ENCODE measurements at regions not wholly inside any gene's neighbourhood (a gene's known extent, or its start where the extent isn't known, plus 50 kb on each side); places are given as distances from the start of the nearest gene placed in this dataset.

- DNase-seq: no peak
Observed at GRCh38 chr2:18503376-18504228, 56.9 kb downstream of the RDH14 start.

GRCh38 chr2:18502142-18502541, 58.3 kb downstream of the RDH14 start:
- no peak for DNase-seq

- DNase-seq: no peak
Observed at GRCh38 chr2:18501729-18502128, 58.7 kb downstream of the RDH14 start.

GRCh38 chr2:18501156-18501555, 59.3 kb downstream of the RDH14 start:
- no peak for DNase-seq

- no peak for DNase-seq
Observed at GRCh38 chr2:18500333-18500732, 60.1 kb downstream of the RDH14 start.

GRCh38 chr2:18498531-18498930, 61.9 kb downstream of the RDH14 start:
- DNase-seq: no peak

- no peak for DNase-seq
Observed at GRCh38 chr2:18496516-18496915, 63.9 kb downstream of the RDH14 start.

GRCh38 chr2:18495058-18495457, 65.4 kb downstream of the RDH14 start:
- no peak for DNase-seq

GRCh38 chr2:18492721-18493120, 67.7 kb downstream of the RDH14 start:
- DNase-seq: no peak

GRCh38 chr2:18491577-18491976, 68.9 kb downstream of the RDH14 start:
- DNase-seq: no peak

- no peak for DNase-seq
Observed at GRCh38 chr2:18490901-18491300, 69.6 kb downstream of the RDH14 start.

- DNase-seq: no peak
Observed at GRCh38 chr2:18487106-18487913, 73.1 kb downstream of the RDH14 start.

GRCh38 chr2:18484625-18485024, 75.8 kb downstream of the RDH14 start:
- DNase-seq: no peak

GRCh38 chr2:18483896-18484295, 76.6 kb downstream of the RDH14 start:
- no peak for DNase-seq

GRCh38 chr2:18482666-18483065, 77.8 kb downstream of the RDH14 start:
- no peak for DNase-seq

GRCh38 chr2:18479947-18480369, 80.5 kb downstream of the RDH14 start:
- no peak for DNase-seq

- DNase-seq: no peak
Observed at GRCh38 chr2:18477293-18477692, 83.2 kb downstream of the RDH14 start.

GRCh38 chr2:18476484-18476883, 84.0 kb downstream of the RDH14 start:
- no peak for DNase-seq

GRCh38 chr2:18475884-18476283, 84.6 kb downstream of the RDH14 start:
- no peak for DNase-seq

- DNase-seq: no peak
Observed at GRCh38 chr2:18474700-18475099, 85.8 kb downstream of the RDH14 start.

- peak; percentile 18 for DNase-seq
Observed at GRCh38 chr2:18473241-18474181, 86.9 kb downstream of the RDH14 start.

- no peak for DNase-seq
Observed at GRCh38 chr2:18467749-18468360, 92.6 kb downstream of the RDH14 start.
